HG03457 (cell line): ENCODE measurements at regions not wholly inside any gene's neighbourhood (a gene's known extent, or its start where the extent isn't known, plus 50 kb on each side); places are given as distances from the start of the nearest gene placed in this dataset.
"Not testable (repeated sequence)": the region's sequence is repeated elsewhere in the genome, so short reads cannot be mapped to it uniquely, and the experiment has no call there.

Experiments
- ATAC-seq: cut with Tn5 transposase; IDR thresholded peaks from one replicate; pipeline ENCODE4 v1.9.1; 2021; ENCODE audit warnings: moderate number of reproducible peaks; ENCODE audit not compliant: unreplicated experiment

- no peak for ATAC-seq
Observed at GRCh38 chr9:129439242-129439641, 181.7 kb downstream of the C9orf50 start.

DNA sequence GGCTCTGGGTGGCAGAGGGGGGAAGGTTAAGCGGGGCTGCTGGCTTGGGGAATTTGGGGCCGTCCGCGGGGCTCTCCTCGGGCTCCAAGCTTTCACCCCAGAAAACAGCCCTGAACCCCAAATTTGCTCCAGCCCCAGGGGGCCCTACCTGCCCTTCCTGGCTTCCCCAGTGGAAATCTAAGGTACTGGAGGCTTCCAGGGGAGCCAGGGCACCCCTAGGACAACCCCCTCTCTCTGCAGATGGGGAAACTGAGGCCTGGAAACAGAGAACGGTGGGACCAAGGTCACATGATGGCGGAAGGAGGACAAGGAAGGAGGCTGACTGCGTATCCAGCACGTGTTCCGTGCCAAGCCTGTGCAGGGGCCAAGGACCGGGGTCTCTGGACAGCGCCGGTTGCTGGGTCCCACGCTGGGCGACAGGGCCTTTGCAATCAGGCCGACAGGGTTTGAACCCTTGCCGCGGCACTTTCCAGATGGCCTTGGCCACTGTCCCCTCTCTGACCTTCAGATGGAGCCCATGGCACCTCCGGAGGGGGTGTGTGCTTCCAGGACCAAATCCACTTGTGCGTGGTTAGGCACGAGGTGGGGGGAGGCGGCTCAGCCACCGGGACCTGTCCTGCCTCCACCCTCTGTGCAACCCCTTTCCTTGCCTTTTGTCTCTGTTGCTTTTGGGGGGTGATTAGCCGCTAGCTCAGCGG is 183.1 kb downstream of the C9orf50 start:
- ATAC-seq, result no peak

DNA sequence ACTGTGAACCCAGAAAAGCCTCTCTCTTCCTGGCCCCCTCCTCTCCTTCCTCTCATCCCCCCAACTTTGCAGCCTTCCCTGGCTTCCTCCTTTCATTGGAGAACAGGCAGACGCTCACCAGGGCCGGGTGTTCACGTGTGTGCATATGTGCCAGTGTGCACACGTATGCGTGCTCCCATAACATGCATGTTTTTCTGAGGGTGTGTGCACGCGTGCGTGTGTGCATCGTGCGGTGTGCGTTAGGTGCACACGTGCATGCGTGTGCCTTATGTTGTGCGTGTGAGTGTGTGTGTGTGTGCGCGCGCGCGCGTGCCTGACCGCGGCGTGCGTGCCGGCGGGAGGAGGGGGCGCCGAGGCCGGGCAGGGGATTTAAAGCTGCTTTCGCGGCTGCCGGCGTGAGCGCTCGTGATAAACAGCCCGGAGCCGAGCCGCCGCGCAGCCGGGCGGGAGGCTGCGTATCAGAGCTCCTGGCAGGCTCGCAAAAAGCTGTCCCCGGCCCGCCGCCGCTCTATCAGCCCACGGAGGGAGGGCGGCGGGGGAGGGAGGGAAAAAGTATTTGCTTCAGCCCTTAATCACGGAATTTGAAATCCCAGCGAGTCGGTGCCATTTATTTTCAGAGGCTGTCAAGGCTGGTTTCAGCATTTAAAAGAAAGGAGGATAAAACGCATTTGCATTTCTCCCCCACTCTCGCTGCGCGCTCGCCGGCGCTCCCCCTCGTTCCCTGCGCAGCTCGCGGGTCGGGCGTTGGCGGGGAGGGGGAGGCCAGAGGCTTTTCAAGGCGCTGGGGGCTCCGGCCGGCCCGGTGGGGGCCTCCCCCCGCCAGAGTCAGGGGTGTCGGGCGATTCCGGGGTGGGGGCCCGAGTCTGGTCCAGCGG is 183.9 kb downstream of the C9orf50 start:
- ATAC-seq, result no peak

GRCh38 chr9:129435988-129436717 is 184.7 kb downstream of the C9orf50 start:
- no peak for ATAC-seq

GRCh38 chr9:129435291-129435690 is 185.6 kb downstream of the C9orf50 start:
- no peak for ATAC-seq

- ATAC-seq, result no peak
Observed at GRCh38 chr9:129434187-129434586, 186.7 kb downstream of the C9orf50 start.

GRCh38 chr9:129432297-129433154 is 188.4 kb downstream of the C9orf50 start:
- no peak for ATAC-seq

- no peak for ATAC-seq
Observed at GRCh38 chr9:129430940-129431643, 189.8 kb downstream of the C9orf50 start.

- ATAC-seq, result no peak
Observed at GRCh38 chr9:129428864-129429577, 191.9 kb downstream of the C9orf50 start.

DNA sequence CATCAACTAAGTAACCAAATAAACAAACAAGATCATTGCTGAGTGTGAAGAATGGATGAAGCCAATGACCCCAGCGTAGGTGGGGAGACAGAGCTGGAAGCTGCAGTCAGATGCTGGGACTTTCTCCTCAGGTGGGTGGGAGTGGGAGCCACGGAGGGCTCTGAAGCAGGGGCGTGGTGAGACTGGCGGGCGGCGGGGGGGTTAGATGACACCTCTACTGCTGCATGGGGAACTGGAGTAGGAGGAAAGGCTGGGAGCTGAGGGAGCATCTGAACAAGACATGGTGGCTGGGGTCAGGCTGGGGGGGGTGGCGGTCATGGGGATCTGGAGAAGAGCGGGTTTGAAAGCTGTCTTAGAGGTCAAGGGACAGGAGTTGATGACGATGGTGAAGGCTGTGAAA is 193.8 kb downstream of the C9orf50 start:
- ATAC-seq, result no peak

- not testable (repeated sequence) for ATAC-seq
Observed at GRCh38 chr9:129423755-129424154, 197.1 kb downstream of the C9orf50 start.

DNA sequence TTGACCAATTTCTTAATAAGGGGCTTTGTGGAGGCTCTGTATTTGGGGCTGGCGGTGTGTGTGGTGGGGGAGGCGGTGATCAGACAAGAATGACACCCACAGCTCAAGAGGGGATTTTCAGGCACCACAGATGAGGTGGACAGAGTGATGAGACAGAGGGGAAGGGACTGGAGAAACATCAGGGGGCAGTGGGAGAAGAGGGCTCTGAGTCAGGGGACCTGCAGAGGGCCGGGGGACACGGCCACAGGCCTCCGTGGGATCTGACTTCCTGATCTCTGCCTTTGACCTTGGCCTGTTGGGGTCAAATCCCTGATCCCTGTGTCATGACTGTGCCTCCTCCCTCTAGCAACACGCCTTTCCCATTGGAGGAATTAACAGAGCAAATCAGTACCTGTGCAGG is 197.7 kb downstream of the C9orf50 start:
- ATAC-seq, result no peak

DNA sequence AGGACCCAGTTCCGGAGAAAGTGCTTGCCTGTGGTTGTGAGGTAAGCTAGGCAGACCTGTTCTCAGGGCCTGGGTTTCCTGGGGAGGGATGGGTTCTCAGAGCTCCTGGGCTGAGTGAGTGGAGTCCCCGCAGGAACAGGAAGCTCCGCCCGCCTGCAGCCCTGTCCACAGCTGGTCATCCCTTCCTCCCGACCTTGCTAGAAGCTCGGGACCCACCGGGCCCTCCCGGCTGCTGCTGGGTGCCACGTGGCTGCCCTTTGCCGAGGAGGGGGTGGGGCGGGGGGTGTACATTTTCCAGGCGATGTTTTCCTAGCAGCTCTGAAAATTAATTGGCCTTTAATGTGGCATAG is 198.1 kb downstream of the C9orf50 start:
- ATAC-seq, result no peak

GRCh38 chr9:129422032-129422842 is 198.7 kb downstream of the C9orf50 start:
- ATAC-seq, result no peak

- ATAC-seq, result no peak
Observed at GRCh38 chr9:129421371-129421770, 199.5 kb downstream of the C9orf50 start.

DNA sequence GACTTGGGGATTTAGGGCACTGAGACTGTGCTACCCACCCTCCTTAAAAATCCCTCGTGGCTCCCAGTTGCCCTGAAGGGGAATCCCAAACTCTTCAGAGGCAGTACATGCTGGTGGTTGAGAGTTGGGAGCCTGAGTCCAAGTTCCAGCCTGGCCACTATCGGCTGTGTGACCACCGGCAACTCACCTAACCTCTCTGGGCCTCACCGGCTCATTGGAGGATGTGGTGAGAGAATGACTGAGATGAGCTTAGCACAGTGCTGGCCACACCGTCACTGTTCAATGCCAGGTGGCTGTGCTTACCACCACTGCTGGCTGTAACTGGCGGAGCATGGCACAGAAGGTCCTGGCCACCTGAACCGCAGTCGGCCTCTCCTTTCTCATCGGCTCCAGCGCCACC is 200.2 kb downstream of the C9orf50 start:
- no peak for ATAC-seq

DNA sequence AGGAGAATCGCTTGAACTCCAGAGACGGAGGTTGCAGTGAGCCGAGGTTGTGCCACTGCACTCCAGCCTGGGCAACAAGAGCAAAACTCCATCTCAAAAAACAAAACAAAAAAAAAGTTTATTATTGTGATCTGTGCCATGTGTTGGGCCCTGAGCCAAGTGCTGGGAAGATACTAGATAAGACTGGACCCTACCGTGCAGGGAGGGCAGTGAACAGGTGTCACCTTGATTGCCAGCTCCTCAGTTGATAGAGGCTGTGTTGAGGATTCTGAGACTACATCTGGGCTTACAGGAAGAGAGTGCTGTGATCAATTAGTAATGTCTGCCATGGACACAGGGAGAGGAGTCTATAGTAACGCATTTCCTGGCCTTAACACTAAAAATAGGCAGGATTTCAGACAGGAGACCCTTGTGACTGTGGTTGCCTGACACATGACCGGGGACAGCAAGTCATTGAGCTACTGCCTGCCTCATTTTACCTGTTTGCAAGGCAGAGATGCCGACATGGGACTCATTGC is 201.5 kb downstream of the C9orf50 start:
- ATAC-seq, result no peak

GRCh38 chr9:129418451-129418850 is 202.4 kb downstream of the C9orf50 start:
- ATAC-seq, result no peak
